Activated CD8-positive, alpha-beta memory T cell treated with anti-CD3 and anti-CD28 coated beads, Interleukin-2, amount 50 U/mL, for 24 hours (primary cell): ENCODE measurements at regions not wholly inside any gene's neighbourhood (a gene's known extent, or its start where the extent isn't known, plus 50 kb on each side); places are given as distances from the start of the nearest gene placed in this dataset.

Experiments
- DNase-seq: peaks from one replicate; pipeline ENCODE4 v3.0.0-alpha.2; 2020; ENCODE audit errors: extremely low read depth

- no peak for DNase-seq
Observed at GRCh38 chr3:66692042-66692765, 191.4 kb upstream of the LRIG1 start.

DNA sequence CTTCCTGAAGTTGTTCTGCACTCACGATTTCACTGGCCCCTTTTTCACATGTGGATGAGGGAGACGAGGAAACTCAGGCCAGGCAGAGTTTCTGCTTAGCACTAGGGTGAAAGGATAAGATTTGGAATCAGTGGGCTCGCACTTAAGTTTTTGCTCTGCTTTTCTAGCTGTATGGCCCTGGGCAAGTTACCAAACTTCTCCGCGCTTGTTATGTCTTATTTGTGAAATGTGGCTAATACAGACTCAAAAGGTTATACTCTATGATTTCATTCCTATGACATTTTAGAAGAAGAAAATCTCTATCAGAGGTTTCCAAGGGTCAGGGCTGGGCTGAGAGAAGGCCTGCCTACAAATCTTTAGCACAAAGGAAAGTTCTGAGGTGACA is 191.9 kb upstream of the LRIG1 start:
- DNase-seq: no peak

DNA sequence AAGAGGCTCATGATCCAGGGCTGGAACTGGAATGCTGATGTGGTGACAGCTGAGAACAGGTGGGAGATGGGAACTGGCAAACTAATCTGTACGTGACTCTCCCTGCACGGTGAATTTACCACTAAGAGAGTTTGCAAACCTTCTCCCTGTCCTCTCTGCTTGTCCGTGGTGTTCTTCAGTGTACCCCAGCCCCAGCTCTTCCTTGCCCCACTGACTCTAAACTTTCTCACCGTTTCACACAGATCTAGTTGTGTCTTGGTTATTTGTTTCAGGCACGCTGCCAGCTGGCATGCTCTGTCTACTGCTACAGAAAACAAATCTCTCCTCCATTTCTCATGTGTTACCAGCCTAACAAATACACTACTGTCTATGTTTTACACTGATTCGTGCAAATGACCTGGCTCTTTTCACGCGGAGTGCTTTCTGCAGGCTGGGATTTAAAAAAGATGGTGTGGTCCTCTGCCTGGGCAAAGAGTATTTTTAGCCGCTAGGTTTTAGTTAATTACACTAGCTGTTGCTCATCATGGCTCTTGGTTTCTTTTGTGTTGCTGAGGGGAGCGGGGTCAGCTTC is 192.7 kb upstream of the LRIG1 start:
- no peak for DNase-seq

- no peak for DNase-seq
Observed at GRCh38 chr3:66702126-66702525, 201.3 kb upstream of the LRIG1 start.

DNA sequence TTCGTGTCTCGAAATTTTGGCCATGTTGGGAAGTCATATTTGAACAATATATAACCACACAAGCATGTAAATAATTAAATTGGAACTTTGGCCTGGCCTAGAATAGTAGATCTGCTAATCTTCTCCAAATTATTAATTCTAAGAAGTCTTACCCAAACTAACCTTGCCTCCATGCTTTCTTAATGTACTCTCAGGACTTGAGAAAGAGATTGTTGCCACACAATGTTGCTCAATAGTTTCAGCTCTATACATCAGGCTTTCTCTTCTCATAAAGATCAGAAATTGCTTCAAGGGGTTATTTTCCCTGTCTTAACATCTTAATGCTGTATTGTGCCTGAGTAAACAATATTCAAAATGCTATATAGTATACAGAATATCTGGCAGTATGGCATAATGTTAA is 202.7 kb upstream of the LRIG1 start:
- no peak for DNase-seq

DNA sequence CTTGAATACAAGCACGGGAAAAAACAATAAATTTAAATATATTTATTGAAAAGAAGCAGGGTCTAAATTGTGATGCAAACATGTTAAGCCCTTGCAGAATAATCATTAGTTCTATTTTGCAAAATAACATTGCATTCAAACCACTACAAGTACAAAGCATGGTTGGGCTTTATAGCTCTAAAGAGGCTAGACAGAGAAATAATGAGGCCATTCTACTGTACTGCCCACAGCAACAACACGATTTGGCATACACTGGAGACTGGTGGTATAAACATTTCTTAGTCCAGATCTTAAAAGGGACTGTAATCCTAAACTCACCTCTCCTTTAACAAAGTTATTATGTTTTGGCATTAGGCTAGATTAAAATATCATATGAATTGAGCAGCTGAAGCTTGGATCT is 204.3 kb upstream of the LRIG1 start:
- DNase-seq: no peak

GRCh38 chr3:66706890-66707289 is 206.1 kb upstream of the LRIG1 start:
- DNase-seq: no peak

- DNase-seq: no peak
Observed at GRCh38 chr3:66709532-66709931, 208.7 kb upstream of the LRIG1 start.

GRCh38 chr3:66712210-66712609 is 211.4 kb upstream of the LRIG1 start:
- no peak for DNase-seq

DNA sequence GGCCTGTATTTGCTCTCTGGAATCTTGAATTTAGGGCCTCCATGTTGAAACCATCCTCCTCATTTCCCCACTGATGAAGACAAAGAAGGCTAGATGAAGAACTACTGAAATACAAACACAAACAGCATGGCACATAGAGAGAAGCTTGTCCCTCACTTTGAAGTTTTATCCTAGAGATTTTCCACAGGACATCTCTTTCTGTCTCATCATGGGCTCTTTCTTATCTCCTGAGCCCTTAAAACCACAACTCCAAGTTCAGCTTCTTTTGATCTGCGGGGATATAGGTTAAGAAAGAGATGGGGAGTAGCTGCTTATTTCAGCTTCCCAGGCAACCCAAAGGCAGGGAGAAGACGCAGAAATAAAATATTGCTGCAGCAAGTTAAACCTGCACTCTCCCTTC is 213.1 kb upstream of the LRIG1 start:
- no peak for DNase-seq

- DNase-seq: no peak
Observed at GRCh38 chr3:66715806-66716205, 215.0 kb upstream of the LRIG1 start.

DNA sequence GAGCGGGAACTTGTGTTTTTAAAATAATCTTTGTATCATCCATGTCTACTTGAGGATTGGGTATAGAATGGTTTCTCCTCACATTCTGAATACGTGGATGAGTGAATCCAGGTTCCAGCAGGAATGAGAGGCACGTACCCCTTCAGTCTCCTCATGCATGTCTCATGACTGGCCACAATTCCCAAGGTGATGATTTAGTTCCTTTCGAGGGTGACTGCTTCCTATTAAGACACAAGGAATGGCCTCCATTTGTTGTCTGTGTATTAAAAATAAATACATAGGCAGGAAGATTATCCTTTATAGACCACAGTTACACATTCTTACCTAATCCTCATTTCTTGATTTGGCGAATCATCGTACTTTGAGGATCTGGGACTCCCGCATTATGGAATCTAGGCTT is 217.0 kb upstream of the LRIG1 start:
- DNase-seq: no peak

DNA sequence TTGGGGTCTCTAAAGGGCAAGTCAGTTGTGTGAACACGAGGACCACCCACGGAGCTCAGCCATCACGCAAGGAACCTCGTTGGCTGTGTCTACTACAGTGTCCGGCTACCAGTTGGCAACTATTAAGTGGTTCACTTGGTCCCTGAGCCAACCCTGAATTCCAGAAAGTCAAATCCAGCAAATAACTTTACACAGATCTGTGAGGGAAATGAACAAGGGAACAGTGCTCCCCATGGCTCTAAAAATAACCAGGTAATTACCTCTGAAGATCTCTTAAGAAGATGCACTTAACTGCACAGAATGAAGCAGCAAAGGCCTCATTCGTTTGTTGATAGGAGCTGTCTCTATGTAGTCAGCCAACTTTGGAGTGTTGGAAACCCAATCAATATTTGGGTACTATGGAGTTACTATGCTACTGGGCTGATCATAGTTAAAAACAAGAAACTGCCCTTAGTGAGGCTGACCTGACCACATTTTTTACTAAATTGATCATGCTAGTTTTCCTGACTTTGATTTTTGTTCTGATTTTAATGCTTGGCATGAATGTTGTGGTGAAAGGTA is 219.1 kb upstream of the LRIG1 start:
- no peak for DNase-seq

DNA sequence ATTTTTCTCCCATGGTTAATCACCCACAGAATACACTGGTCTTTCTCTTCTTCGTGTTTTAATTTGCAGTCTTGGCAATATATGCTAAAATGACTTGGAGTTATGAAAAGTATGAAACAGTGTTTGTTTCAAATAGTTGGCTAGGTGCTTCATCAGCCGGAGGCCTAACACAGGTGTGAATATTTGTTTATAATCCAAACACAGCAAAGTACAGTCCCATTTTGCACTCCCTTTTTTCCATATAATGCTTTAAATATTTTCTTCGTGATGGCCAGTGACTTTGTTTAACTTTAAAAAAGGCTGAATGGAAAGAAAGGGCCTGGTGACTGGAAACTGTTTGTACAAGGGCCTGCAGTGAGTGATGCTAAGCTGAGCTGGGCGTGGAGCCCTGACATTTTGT is 219.7 kb upstream of the LRIG1 start:
- DNase-seq: no peak

- DNase-seq: no peak
Observed at GRCh38 chr3:66722675-66723074, 221.9 kb upstream of the LRIG1 start.

GRCh38 chr3:66723231-66723630 is 222.4 kb upstream of the LRIG1 start:
- no peak for DNase-seq

GRCh38 chr3:66729687-66730393 is 229.0 kb upstream of the LRIG1 start:
- no peak for DNase-seq

GRCh38 chr3:66738625-66739365 is 238.0 kb upstream of the LRIG1 start:
- no peak for DNase-seq

- DNase-seq: no peak
Observed at GRCh38 chr3:66740260-66740659, 239.4 kb upstream of the LRIG1 start.

DNA sequence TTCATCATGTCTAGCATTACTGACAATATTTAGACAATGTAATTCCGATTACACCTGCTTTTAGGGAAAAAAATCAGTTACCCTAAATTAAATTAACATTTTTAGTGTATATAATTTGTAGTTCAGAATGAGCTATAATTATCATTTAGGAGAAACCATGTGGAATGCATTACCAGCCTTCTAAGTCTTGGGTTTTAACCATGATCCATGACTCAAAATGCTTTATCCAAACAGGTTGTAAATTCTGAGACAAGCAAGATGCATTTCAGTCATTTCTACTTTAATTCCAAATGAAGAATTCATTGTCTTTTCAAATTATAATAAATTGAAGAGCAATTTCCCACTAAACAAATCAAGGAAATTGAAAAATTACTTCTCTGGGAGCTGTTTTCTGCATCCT is 243.7 kb upstream of the LRIG1 start:
- DNase-seq: no peak

DNA sequence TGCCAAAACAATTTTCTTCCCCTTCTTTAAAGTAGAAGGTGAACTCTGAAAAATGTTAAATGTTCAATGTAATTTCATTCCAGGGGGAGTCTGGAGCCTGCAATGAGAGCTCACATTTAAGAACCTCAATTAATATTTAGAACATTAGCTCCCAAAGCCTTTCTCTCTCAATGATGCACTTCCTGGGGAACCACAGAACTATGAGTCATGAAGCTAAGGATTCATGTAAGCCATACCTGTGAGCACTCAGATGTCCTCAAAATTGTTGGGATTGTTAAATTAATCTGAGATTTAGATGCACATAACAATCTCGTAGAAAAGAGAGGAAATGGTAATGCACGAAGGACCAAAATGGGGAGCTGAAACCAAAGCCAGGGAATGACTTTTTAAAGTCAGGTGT is 244.2 kb upstream of the LRIG1 start:
- no peak for DNase-seq

DNA sequence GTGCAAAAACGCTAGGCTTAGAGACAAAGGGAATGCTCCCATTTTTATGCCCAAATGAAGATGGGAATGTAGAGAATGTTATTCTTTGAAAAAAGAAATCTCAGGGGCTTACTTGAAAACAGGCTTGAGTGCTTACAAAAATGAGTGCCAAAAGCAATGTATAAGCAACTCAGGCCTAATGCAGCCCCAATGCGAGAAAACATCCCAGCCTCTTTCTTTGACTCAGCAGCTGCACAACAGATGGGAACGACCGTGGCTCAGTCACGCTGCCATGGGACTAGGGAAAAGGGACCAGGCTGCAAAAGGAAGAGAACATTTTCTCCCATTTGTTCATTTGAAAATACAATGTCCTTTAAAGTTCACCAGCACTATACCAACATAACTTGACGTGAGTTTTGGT is 246.4 kb upstream of the LRIG1 start:
- DNase-seq: no peak
